GM18907 (cell line): ENCODE measurements at regions not wholly inside any gene's neighbourhood (a gene's known extent, or its start where the extent isn't known, plus 50 kb on each side); places are given as distances from the start of the nearest gene placed in this dataset.

Experiments
- ATAC-seq: cut with Tn5 transposase; IDR thresholded peaks from one replicate; pipeline ENCODE4 v1.9.1; 2021; ENCODE audit warnings: mild to moderate bottlenecking, moderate library complexity; ENCODE audit not compliant: unreplicated experiment

DNA sequence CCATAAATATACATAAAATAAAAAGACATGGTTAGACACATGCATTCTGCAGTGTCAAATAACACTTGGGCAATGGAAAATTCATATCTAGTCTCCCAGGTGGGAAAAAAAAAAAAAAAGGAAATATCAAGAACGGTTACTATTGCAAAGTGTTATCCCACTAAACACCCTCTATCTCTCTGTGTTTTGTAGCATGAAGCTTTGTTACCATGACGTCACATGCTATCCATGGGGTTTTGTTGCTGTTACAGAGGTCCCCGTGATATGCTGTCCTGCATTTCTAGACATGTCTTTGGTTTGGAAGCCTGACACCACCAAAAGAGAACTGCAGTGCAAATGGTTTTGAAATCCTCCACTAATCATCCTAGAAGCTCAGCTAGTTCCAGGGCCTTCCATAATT is 50.7 kb upstream of the TLR3 start:
- no peak for ATAC-seq

- ATAC-seq: no peak
Measured at GRCh38 chr4:186018784-186019183, 50.2 kb upstream of the TLR3 start.
